Stomach (tissue), 4 donors: ENCODE measurements at regions not wholly inside any gene's neighbourhood (a gene's known extent, or its start where the extent isn't known, plus 50 kb on each side); places are given as distances from the start of the nearest gene placed in this dataset.
"Not testable (repeated sequence)": the region's sequence is repeated elsewhere in the genome, so short reads cannot be mapped to it uniquely, and the experiment has no call there.

ENCODE experiments used
- EP300 ChIP-seq: sonication (generic); formaldehyde crosslinking; IDR thresholded peaks from one replicate; pipeline ENCODE4 v1.6.1; 2017; ENCODE audit warnings: antibody characterized with exemption
- POLR2A ChIP-seq, 4 donors: fragments of 450-650 bp; IDR thresholded peaks; one replicate each; pipeline ENCODE4 v1.6.1; 2016; ENCODE audit warnings: antibody characterized with exemption in 4 of 4, control low read depth in 2 of 4, mild to moderate bottlenecking in 1 of 4, moderate library complexity in 1 of 4
- POLR2AphosphoS5 ChIP-seq, 3 donors: sonication (generic); formaldehyde crosslinking; IDR thresholded peaks; one replicate each; pipeline ENCODE4 v1.6.1; 2016; ENCODE audit warnings: antibody characterized with exemption in 3 of 3
- TF ChIP-seq, protein P1 (sequence below), 7 experiments: fragments of 450-650 bp in 4 of 7; fragments of 200-600 bp in 3 of 7; sonication (generic) in 3 of 7; IDR thresholded peaks; one replicate each; pipeline ENCODE4 v1.5.1; 2016 to 2019; ENCODE audit warnings: antibody characterized with exemption in 7 of 7, control low read depth in 2 of 7, mild to moderate bottlenecking in 1 of 7

DNA sequence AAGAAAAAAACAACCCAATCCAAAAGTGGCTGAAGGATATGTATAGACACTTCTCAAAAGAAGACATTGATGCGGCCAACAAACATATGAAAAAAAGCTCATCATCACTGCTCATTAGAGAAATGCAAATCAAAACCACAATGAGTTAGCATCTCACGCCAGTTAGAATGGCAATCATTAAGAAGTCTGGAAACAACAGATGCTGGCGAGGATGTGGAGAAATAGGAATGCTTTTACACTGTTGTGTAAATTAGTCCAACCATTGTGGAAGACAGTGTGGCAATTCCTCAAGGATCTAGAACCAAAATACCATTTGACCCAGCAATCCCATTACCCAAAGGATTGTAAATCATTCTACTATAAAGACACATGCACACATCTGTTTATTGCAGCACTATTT, 107.2 kb downstream of the ARL4C start:
- not testable (repeated sequence) for TF ChIP-seq POLR2A (IDR thresholded peaks at IDR 0.05); POLR2AphosphoS5 (IDR thresholded peaks at IDR 0.05); EP300
- TF ChIP-seq, protein P1, sequence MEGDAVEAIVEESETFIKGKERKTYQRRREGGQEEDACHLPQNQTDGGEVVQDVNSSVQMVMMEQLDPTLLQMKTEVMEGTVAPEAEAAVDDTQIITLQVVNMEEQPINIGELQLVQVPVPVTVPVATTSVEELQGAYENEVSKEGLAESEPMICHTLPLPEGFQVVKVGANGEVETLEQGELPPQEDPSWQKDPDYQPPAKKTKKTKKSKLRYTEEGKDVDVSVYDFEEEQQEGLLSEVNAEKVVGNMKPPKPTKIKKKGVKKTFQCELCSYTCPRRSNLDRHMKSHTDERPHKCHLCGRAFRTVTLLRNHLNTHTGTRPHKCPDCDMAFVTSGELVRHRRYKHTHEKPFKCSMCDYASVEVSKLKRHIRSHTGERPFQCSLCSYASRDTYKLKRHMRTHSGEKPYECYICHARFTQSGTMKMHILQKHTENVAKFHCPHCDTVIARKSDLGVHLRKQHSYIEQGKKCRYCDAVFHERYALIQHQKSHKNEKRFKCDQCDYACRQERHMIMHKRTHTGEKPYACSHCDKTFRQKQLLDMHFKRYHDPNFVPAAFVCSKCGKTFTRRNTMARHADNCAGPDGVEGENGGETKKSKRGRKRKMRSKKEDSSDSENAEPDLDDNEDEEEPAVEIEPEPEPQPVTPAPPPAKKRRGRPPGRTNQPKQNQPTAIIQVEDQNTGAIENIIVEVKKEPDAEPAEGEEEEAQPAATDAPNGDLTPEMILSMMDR (IDR thresholded peaks at IDR 0.05): not testable (repeated sequence)
